Fibroblast of peridontal ligament (primary cell): ENCODE measurements at regions not wholly inside any gene's neighbourhood (a gene's known extent, or its start where the extent isn't known, plus 50 kb on each side); places are given as distances from the start of the nearest gene placed in this dataset.
"Not testable (repeated sequence)": the region's sequence is repeated elsewhere in the genome, so short reads cannot be mapped to it uniquely, and the experiment has no call there.

Source experiments
- DNase-seq: peaks from one replicate; pipeline ENCODE4 v3.0.0-alpha.2; 2010; ENCODE audit errors: extremely low read depth

- DNase-seq, result no peak
Measured at GRCh38 chr9:96064826-96065481, 189.5 kb downstream of the ERCC6L2 start.

GRCh38 chr9:96062854-96063253, 187.4 kb downstream of the ERCC6L2 start:
- DNase-seq, result no peak

- peak; percentile 78 for DNase-seq
Measured at GRCh38 chr9:96062031-96062430, 186.5 kb downstream of the ERCC6L2 start.

DNA sequence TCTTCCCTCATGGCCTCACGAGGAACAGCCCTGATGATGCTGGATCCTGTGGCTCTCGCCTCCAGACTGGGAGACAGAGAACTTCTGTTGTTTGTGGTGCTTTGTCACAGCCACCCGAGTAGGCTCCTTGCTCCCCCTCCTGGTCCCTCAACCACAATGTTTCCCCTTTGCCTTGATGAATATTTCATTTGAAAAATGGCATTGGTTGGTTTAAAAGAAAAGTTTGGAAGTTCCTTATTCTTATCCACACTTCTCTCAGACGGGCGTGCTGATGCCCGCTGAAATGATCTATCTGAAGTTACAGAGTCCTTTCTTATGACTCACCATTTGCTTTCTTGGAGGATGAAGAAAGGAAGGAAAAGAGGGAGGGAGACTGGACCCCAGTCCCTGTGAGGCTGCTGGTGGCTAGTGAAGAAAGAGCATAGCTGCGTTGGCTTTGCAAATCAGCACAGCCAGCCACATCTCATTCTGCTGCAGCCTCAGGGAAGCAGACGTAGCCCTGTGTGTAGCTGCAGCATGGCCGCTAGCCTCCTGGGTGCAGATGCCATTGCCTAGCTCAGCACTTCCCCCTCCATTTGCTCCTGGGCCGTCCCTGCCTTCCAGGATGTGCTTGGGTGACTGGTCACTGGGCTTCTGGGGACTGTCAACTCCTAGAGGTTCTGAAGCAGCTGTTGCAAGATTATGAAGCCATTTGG, 185.9 kb downstream of the ERCC6L2 start:
- DNase-seq, result peak; percentile 58

DNA sequence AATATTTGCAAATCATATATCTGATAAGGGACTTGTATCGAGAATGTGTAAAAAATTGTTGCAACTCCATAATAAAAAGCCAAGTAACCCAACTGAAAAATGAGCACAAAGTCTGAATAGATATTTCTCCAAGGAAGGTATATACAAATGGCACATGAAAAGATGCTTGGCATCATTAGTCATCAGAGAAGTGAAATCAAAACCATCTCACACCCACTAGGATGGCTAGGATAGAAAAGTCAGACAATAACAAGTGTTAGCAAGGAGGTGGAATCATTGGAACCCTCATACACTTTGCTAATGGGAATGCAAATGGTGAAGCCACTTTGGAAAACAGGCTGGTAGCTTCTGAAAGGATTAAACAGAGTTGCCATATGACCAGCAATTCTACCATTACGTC, 182.7 kb downstream of the ERCC6L2 start:
- DNase-seq, result no peak

DNA sequence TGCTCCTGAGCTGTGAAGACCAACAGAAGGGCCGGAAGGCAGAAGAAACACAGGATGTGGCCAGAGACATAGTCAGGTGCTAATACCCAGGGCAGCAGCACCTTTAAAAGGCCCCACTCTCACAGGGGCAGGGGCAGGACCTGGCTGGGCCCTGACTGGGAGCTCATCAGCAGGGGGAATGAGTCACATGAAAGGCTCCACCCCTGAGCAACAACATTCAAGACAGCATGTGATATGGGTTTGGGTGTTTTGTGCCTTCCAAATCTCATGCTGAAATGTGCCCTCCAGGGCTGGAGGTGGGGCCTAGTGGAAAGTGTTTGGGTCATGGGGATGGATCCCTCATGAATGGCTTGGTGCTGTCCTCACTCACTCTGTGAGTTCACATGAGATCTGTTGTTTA, 181.7 kb downstream of the ERCC6L2 start:
- DNase-seq, result no peak

- no peak for DNase-seq
Measured at GRCh38 chr9:96056226-96056625, 180.7 kb downstream of the ERCC6L2 start.

- not testable (repeated sequence) for DNase-seq
Measured at GRCh38 chr9:96054248-96054647, 178.8 kb downstream of the ERCC6L2 start.

DNA sequence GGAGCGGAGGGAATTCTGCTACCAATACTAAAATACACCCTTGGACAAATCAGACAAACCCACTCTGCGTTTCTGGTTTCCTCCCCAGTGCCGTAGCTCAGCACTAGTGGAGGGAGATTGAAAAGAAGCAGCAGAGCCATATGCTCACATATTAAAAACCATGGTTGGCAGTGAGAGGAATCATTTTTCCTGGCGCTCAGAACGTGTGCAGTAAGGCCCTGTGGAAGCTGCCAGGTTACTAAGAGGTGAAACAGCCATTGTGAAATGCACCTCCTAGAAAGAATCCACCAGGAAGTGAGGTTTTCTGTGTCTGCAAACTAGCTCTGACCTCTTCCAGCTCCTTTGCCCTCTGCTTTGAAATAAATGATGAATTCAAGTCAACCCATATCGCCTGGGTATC, 177.2 kb downstream of the ERCC6L2 start:
- DNase-seq, result no peak

- no peak for DNase-seq
Measured at GRCh38 chr9:96051423-96051822, 175.9 kb downstream of the ERCC6L2 start.

GRCh38 chr9:96050861-96051155, 175.3 kb downstream of the ERCC6L2 start:
- DNase-seq, result no peak

DNA sequence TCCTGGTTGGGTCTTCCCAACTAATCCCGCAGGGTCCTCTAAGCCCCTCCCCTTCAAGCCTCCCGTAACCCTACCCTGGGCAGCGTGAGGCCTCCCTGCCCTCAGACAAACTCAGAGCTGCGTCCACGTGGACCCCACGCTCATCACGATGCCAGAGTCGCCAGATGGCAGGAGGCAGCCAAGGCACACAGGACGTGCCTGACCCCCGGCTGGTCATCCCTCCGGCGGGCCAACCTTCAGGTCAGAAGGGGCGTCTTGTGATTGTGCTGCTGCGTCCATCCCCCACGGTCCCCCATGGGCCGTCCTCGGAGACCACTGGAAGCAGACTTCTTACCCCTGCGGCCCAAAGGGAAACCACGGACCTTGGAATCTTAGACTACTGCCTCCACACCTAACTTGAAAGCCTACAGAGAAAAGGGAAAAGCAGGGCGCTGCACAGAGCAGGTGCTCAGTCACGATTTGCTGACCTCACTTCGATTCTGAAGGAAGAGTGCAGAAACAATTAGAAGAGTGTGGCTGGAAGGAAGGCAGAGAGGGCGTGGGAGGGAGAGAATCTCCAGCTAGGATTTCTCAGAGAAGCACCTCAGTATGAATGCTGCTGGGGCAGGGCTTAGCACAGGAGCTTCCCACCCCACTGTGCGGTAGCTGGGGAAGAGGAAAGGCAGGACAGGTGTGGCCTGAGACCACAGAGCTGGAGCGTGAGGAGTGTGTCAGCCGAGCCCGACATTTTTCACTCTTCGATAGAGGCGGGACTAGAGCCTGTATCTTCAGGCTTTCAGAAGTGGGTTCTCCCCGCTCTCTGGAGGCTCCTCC, 174.8 kb downstream of the ERCC6L2 start:
- no peak for DNase-seq

DNA sequence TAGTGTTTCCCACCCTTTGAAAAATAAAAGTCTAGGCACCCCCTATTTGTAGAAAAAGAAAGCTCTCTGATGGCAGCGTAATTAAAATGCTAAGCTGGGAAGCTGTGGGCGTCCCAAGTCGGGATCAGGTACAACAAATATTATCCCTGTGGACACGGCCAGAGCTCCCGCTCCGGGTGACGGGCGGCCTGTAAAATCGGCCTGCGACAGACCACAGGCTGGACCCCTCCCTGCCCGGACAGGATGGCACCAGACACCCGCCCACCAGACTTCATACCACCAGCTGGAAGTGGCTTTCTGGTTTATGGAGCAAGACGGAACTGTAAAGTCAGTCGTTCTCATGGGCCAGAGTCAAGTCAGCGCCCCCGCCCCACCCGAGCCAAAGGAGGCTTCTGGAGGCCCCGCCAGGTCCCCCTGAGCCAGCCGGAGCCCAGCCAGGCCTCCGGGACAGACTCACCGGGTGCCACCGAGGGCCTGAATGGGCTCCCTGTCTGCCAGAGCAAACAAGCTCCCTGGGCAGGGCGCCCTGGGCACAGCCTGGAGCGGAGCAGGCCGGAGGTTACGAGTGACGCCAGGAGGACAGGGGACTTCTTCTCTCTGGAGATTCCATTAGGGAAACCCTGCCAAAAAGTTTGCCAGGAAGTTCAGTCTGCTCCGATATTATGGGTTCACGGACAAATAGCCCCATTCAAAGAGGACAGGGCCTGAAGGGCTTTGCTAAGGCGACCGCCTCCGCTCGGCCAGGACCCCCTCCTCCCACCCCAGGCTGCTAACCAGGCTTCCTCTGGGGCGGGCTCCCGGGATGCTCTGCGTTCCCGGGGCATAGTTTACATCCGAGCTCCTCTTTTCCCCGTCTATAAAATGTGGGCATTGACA, 173.7 kb downstream of the ERCC6L2 start:
- DNase-seq, result no peak

DNA sequence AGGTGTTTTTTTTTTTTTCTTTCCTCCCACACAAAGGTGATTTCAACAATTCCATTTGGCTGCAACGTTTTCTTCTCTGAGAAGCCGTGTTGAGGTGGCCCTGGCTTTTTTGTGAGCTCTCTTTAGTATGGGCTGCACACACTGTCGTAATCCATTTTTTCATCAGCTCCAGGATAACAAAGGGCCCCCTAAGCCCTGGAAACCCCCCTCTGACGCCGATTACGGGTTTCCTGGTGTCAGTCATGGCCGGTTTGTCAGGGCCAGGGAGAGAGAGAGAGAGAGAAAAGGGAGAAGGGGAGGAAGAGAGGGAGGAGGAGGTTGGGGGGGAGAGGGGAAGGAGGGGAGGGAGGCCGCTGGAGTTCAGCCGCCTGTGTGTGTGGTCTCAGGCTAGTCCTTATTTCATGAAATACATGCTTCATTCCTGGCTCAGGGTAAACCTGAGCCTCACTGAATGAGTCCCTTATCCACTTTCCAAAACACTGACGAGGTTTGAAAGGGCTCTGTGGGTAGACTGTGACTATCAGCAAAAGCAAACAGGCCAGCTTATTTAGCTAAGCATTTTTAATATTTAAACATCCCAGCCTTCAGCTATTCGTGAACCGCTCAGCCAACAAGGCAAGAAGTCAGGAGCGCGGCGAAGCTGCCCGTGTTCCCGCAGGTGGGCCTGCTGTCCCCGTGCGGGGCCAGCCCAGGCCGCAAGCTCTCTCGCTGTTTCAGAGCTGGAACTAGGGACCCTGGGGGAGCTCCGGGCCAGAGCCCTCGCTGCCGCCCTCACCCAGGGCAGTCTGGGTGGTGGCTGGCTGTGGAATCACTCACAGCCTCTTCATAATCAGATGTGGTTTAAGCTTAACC, 172.8 kb downstream of the ERCC6L2 start:
- peak; percentile 11 for DNase-seq

- DNase-seq, result no peak
Measured at GRCh38 chr9:96047741-96048103, 172.2 kb downstream of the ERCC6L2 start.

DNA sequence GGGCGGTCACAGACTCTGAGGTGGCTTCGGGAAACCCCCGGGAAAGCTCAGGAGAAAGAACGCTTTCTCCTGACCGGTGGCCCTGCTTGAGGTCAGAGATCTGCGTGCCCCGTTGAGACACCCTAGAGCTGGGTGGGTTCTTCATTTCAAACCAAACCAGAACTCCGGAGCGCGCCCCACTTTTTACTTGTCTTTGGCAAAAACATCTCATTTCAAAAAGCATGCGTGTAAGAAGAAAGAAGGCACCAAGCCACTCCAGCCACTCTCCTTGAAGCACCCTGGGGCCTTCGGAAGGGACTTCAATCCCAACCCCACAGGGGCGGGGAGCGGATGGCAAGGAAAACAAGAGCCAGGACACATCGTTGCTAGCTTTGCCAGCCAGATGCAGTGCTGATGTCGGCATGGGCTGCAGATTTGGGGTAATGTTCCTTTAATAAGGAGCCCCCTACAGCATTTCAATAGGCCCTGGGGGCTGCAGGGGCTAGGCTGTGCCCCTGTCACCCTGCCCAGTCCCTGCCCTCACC, 171.7 kb downstream of the ERCC6L2 start:
- no peak for DNase-seq

DNA sequence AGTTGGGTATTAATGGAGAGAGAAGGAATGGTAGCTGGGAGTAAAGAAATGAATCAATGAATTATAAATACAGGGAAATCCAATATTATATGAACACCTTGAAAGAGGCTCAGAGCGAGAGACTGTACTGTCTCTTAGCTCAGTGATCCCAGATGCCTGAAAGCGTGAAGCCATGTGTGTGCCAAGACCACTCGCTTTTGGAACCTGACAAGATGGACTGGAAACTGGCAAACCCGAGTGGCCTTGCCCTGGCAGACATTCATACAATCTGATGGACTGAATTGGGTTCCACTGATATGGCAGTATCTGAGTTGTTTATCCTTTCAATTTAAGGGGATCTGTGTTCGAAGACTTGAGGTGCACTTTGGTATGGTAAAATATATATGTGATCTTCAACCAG, 170.3 kb downstream of the ERCC6L2 start:
- no peak for DNase-seq

DNA sequence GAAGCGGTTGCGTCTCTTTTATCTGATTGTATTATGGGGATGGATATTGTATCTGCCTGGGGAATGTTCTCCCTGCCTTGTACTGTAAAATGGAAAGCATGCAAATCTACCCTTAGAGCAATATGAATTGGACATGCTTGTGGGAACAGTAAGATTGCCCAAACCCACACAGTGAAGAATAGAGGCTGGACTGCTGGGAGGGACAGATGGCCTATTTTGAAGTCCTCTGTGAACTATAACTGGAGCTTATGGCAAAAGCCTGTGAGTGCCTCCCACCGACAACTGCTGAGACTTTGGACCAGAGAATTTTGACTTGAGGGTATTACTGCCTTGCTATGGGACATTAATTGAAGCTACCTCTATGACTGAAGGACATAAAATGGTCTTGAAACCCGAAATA, 168.9 kb downstream of the ERCC6L2 start:
- no peak for DNase-seq

DNA sequence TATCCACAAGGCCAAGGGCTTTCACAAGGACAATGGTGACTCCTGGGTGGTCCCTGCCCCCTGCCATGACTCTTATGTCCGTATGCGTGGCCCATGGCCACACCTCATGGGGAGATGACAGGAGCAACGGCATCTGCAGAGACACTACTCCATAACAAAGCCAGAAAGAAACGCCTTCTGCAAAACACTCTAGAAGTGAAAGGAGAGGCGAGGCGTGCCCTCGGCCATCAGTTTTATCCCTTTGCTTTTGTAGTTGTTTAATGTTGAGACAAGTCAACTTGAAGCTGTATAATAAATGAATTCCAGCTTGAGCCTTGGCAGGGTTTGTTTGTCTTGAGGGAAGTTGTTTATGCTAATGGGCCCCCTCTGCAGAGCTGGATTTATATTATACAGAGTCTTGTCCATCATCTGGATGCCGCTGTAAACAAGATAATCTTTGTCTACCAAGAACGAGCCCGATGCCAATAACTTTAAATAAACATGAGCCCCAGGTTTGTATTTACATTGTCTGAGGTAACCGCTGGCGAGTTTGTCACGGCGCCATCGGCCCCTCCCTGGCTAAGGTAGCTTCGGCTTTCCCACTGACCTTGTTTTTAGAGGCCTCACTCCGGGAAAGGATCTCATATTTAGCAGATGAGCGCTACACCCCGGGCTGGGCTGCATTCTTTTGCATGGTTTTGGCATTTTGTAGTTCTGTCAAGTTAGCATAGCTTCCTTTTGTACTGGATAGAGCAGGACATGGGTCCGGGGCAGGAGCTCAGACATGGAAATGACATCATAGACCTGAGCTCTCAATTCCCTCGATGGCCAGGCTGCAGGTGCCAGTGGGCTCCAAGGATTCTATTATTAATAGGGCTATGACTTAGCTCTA, 165.3 kb downstream of the ERCC6L2 start:
- DNase-seq, result peak; percentile 35

- no peak for DNase-seq
Measured at GRCh38 chr9:96038914-96039313, 163.4 kb downstream of the ERCC6L2 start.
